SK-N-SH (cell line): ENCODE measurements at regions not wholly inside any gene's neighbourhood (a gene's known extent, or its start where the extent isn't known, plus 50 kb on each side); places are given as distances from the start of the nearest gene placed in this dataset.

Experiments
- CTCF ChIA-PET: fragments of 300-600, 350-600 bp; formaldehyde crosslinking; extraction: SDS; loops from one replicate; lab custom pipeline; 2021; lab: Yijun Ruan, JAX
- POLR2A ChIA-PET: fragments of 350-600 bp; sonication (Branson Sonifier 250); formaldehyde crosslinking; extraction: SDS; loops from one replicate; lab custom pipeline; 2020; ENCODE audit warnings: antibody characterized with exemption, inconsistent platforms; lab: Yijun Ruan, JAX
- DNase-seq: peaks from one replicate; pipeline ENCODE4 v3.0.0; 2012
- H2AFZ ChIP-seq: fragments of 200-600 bp; sonication (generic); 2 replicates; pipeline ENCODE4 v1.8.1; 2016; ENCODE audit warnings: antibody characterized with exemption, mild to moderate bottlenecking, low read depth
- H3F3A ChIP-seq: fragments of 200-600 bp; sonication (generic); replicated peaks from 2 replicates; pipeline ENCODE3; 2016; ENCODE audit warnings: antibody characterized with exemption, mild to moderate bottlenecking; ENCODE audit not compliant: insufficient read depth
- H3K27ac ChIP-seq, 2 experiments: fragments of 200-500 bp in 1 of 2; fragments of 200-600 bp in 1 of 2; sonication (Bioruptor generic) in 1 of 2; sonication (generic), shearing (Covaris generic) in 1 of 2; 2 replicates each; pipeline versions ENCODE4 v1.5.1 to v1.6.1; 2014 to 2016; ENCODE audit warnings: low read depth in 2 of 2, inconsistent platforms in 1 of 2, low read length in 1 of 2, mild to moderate bottlenecking in 1 of 2, mixed read lengths in 1 of 2
- H3K27me3 ChIP-seq: fragments of 200-600 bp; sonication (generic), shearing (Covaris generic); 2 replicates; pipeline ENCODE4 v1.6.1; 2016; ENCODE audit warnings: mixed run types; ENCODE audit not compliant: insufficient read depth
- H3K36me3 ChIP-seq, 2 experiments: fragments of 200-500 bp in 1 of 2; fragments of 200-600 bp in 1 of 2; sonication (Bioruptor generic) in 1 of 2; sonication (generic) in 1 of 2; replicated peaks in 1 of 2; 2 replicates each; pipeline versions ENCODE3 to v1.5.1; 2014 to 2016; ENCODE audit warnings: low read length in 1 of 2, mild to moderate bottlenecking in 1 of 2; ENCODE audit not compliant: insufficient read depth in 2 of 2, control insufficient read depth in 1 of 2
- H3K4me1 ChIP-seq, 2 experiments: fragments of 200-500 bp in 1 of 2; fragments of 200-600 bp in 1 of 2; sonication (Bioruptor generic) in 1 of 2; sonication (generic), shearing (Covaris generic) in 1 of 2; 2 replicates each; pipeline versions ENCODE4 v1.5.1 to v1.6.1; 2014 to 2016; ENCODE audit warnings: low read depth in 1 of 2, low read length in 1 of 2, mixed run types in 1 of 2; ENCODE audit not compliant: insufficient read depth in 2 of 2, control insufficient read depth in 1 of 2
- H3K4me2 ChIP-seq: fragments of 200-600 bp; sonication (generic), shearing (Covaris generic); 2 replicates; pipeline ENCODE4 v1.6.1; 2017; ENCODE audit warnings: mixed run types
- H3K4me3 ChIP-seq, 2 experiments: fragments of 200-500 bp in 1 of 2; fragments of 200-600 bp in 1 of 2; sonication (Bioruptor generic) in 1 of 2; sonication (generic), shearing (Covaris generic) in 1 of 2; 2 replicates each; pipeline versions ENCODE4 v1.5.1 to v1.8.1; 2014 to 2016; ENCODE audit warnings: low read depth in 2 of 2, inconsistent platforms in 1 of 2, low read length in 1 of 2, mild to moderate bottlenecking in 1 of 2, mixed read lengths in 1 of 2, moderate library complexity in 1 of 2
- H3K79me2 ChIP-seq: fragments of 200-600 bp; sonication (generic); 2 replicates; pipeline ENCODE4 v1.8.1; 2017; ENCODE audit warnings: mild to moderate bottlenecking; ENCODE audit not compliant: insufficient read depth
- H3K9ac ChIP-seq: fragments of 200-600 bp; sonication (generic); 2 replicates; pipeline ENCODE4 v1.6.1; 2017; ENCODE audit warnings: mixed run types
- H3K9me2 ChIP-seq: fragments of 200-600 bp; sonication (generic); 2 replicates; pipeline ENCODE4 v1.6.1; 2017; ENCODE audit warnings: mixed run types
- H3K9me3 ChIP-seq: fragments of 200-600 bp; sonication (generic); 2 replicates; pipeline ENCODE4 v1.6.1; 2017; ENCODE audit warnings: mixed run types, mild to moderate bottlenecking, moderate library complexity
- H4K20me1 ChIP-seq: fragments of 200-600 bp; sonication (generic); 2 replicates; pipeline ENCODE4 v1.6.1; 2017; ENCODE audit warnings: mild to moderate bottlenecking, mixed run types; ENCODE audit not compliant: insufficient read depth
- CHD2 ChIP-seq: fragments of 150-350 bp; IDR thresholded peaks from 2 replicates; pipeline ENCODE4 v1.6.1; 2018; ENCODE audit warnings: low read length; ENCODE audit not compliant: partially characterized antibody
- ELF1 ChIP-seq: IDR thresholded peaks from 2 replicates; pipeline ENCODE4 v1.4.0; 2012
- EZH2phosphoT487 ChIP-seq: fragments of 200-600 bp; sonication (generic); IDR thresholded peaks from 2 replicates; pipeline ENCODE4 v1.6.1; 2017; ENCODE audit warnings: low read depth, mixed run types, mild to moderate bottlenecking, antibody characterized with exemption, moderate library complexity, borderline replicate concordance
- FOXJ3 ChIP-seq: sonication (generic); formaldehyde crosslinking; IDR thresholded peaks from 2 replicates; pipeline ENCODE4 v1.5.1; 2020; ENCODE audit warnings: mild to moderate bottlenecking, missing genetic modification reagents
- FOXM1 ChIP-seq: IDR thresholded peaks from 2 replicates; pipeline ENCODE4 v1.4.0; 2012; ENCODE audit warnings: low read depth, mild to moderate bottlenecking
- GATA2 ChIP-seq: sonication (generic); formaldehyde crosslinking; IDR thresholded peaks from 2 replicates; pipeline ENCODE4 v1.5.0; 2020; ENCODE audit warnings: mild to moderate bottlenecking, missing genetic modification reagents
- JUND ChIP-seq: IDR thresholded peaks from 2 replicates; pipeline ENCODE4 v1.4.0; 2012
- NFIC ChIP-seq: IDR thresholded peaks from 2 replicates; pipeline ENCODE4 v1.4.0; 2012; ENCODE audit warnings: borderline replicate concordance
- RFX5 ChIP-seq: IDR thresholded peaks from 2 replicates; pipeline ENCODE4 v1.6.1; 2012; ENCODE audit warnings: mild to moderate bottlenecking, improper control_type of control experiment, low read length
- TCF12 ChIP-seq: IDR thresholded peaks from 2 replicates; pipeline ENCODE4 v1.4.0; 2012
- WGBS: methylation state at CpG from one replicate; pipeline ENCODE4 v1.1.6; 2017; ENCODE audit warnings: low lambda C conversion rate; 5-methylcytosine and 5-hydroxymethylcytosine counted together
- TF ChIP-seq, protein P1 (sequence below): IDR thresholded peaks from 2 replicates; pipeline ENCODE4; 2012
- TF ChIP-seq, protein P2 (sequence below): fragments of 200-600 bp; sonication (generic); IDR thresholded peaks from 2 replicates; pipeline ENCODE4 v1.6.1; 2017; ENCODE audit warnings: antibody characterized with exemption, mild to moderate bottlenecking, moderate library complexity

GRCh38 chr1:70855203-70855602 is 192.4 kb downstream of the PTGER3 start:
- Histone ChIP-seq H2AFZ (no peak overlapping the region), H3K4me1 (no peaks in the 10 kb centered on the region), H3K79me2 (no peaks in the 10 kb centered on the region), H3K9me2 (no peaks in the 10 kb centered on the region), H3F3A (no peaks in the 10 kb centered on the region), H3K9me3 (no peaks in the 10 kb centered on the region), H4K20me1 (no peaks in the 10 kb centered on the region), H3K4me3 (no peak overlapping the region), H3K9ac (no peak overlapping the region), H3K36me3 (no peaks in the 10 kb centered on the region)
- ChIA-PET POLR2A (no interaction called here), CTCF (no interaction called here)
- no peak for DNase-seq
- WGBS, result 65% methylated on average over 5 of the region's 5 CpGs
- TF ChIP-seq, protein P1, sequence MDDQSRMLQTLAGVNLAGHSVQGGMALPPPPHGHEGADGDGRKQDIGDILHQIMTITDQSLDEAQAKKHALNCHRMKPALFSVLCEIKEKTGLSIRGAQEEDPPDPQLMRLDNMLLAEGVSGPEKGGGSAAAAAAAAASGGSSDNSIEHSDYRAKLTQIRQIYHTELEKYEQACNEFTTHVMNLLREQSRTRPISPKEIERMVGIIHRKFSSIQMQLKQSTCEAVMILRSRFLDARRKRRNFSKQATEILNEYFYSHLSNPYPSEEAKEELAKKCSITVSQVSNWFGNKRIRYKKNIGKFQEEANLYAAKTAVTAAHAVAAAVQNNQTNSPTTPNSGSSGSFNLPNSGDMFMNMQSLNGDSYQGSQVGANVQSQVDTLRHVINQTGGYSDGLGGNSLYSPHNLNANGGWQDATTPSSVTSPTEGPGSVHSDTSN, result no peak
- TF ChIP-seq, protein P2, sequence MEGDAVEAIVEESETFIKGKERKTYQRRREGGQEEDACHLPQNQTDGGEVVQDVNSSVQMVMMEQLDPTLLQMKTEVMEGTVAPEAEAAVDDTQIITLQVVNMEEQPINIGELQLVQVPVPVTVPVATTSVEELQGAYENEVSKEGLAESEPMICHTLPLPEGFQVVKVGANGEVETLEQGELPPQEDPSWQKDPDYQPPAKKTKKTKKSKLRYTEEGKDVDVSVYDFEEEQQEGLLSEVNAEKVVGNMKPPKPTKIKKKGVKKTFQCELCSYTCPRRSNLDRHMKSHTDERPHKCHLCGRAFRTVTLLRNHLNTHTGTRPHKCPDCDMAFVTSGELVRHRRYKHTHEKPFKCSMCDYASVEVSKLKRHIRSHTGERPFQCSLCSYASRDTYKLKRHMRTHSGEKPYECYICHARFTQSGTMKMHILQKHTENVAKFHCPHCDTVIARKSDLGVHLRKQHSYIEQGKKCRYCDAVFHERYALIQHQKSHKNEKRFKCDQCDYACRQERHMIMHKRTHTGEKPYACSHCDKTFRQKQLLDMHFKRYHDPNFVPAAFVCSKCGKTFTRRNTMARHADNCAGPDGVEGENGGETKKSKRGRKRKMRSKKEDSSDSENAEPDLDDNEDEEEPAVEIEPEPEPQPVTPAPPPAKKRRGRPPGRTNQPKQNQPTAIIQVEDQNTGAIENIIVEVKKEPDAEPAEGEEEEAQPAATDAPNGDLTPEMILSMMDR, result no peak
- TF ChIP-seq EZH2phosphoT487 (no peak), RFX5 (no peak), ELF1 (no peak), FOXJ3 (no peak), CHD2 (no peak), TCF12 (no peak), NFIC (no peak), GATA2 (CRISPR knock-in tag) (no peak)
- TF ChIP-seq, all 33 proteins: peak for 0
- H3K4me2 ChIP-seq, result no peak overlapping the region
- no peak overlapping the region for H3K27ac ChIP-seq
- no peaks in the 10 kb centered on the region for H3K27me3 ChIP-seq

DNA sequence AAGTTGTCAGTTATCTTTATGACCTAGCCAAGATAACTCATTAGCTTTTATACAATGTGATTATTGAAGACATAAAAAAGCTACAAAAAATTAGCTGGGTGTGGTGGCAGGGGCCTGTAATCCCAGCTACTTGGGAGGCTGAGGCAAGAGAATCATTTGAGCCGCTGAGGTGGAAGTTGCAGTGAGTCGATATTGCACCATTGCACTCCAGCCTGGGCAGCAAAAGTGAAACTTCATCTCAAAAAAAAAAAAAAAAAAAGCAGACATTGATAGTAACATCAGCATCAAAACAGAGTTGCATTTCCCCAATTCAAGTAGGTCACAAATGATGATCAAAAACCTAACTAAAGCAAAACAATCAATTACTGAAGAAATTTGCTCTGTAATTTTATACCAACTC is 191.4 kb downstream of the PTGER3 start:
- Histone ChIP-seq H2AFZ (no peak overlapping the region), H3K79me2 (no peaks in the 10 kb centered on the region), H4K20me1 (no peaks in the 10 kb centered on the region), H3K4me2 (no peak overlapping the region), H3F3A (no peaks in the 10 kb centered on the region), H3K9me2 (no peaks in the 10 kb centered on the region), H3K36me3 (no peaks in the 10 kb centered on the region), H3K27me3 (no peaks in the 10 kb centered on the region), H3K9me3 (no peaks in the 10 kb centered on the region), H3K4me3 (no peak overlapping the region), H3K27ac (no peak overlapping the region), H3K9ac (no peak overlapping the region), H3K4me1 (no peaks in the 10 kb centered on the region)
- TF ChIP-seq NFIC (no peak), FOXM1 (no peak), TCF12 (no peak), FOXJ3 (no peak), JUND (no peak)
- TF ChIP-seq, protein P2, result no peak
- DNase-seq, result no peak
- WGBS, result 88% methylated on average over 2 of the region's 2 CpGs
- ChIA-PET CTCF (interaction anchor here (0.6 kb wide), 1 partner anchor 183 kb away, joined by 6 read pairs; no protein-coding TSS in a partner anchor), POLR2A (no interaction called here)
